ENCODE measurements at regions not wholly inside any gene's neighbourhood (a gene's known extent, or its start where the extent isn't known, plus 50 kb on each side); places are given as distances from the start of the nearest gene placed in this dataset.

DNA sequence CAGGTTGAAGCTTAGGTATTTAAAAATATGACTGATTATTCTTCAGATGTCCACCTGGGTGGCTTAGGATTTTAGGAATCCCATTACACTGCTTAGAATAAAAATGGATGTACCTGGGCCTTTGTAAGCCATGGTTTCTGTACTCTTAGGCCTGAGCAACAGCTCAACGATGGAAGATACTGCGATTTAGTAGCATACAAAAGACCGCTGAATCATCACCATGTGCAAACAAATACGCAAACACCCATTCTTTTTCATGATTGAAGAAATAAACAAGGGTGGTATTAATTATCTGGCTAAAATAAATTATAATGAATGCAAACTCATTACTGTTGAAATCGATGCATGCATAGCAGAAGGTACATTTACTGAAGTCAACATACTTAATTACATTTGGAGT lies 188.9 kb downstream of the ZNF330 start:
- Histone ChIP-seq H4K20me1 (replicated peaks; ENCODE audit: control insufficient read depth, insufficient read depth, low read length) (no peaks in the 10 kb centered on the region), H3K36me3 (ENCODE audit: control insufficient read depth, insufficient read depth, low read length) (no peaks in the 10 kb centered on the region), H3K9ac (ENCODE audit: insufficient read depth in 1 of 2, low read depth in 2 of 2, low read length in 2 of 2) (no peak overlapping the region), H3K9me3 (replicated peaks; ENCODE audit: control insufficient read depth, insufficient read depth, low read depth, low read length) (no peaks in the 10 kb centered on the region), H3K27ac (ENCODE audit: extremely low read depth, low read depth, low read length) (no peak overlapping the region), H2AFZ (ENCODE audit: low read depth, low read length) (no peak overlapping the region), H3K79me2 (ENCODE audit: control insufficient read depth, insufficient read depth, low read length) (no peaks in the 10 kb centered on the region), H3K4me3 (no peak overlapping the region), H3K4me1 (replicated peaks in 1 of 2; ENCODE audit: control insufficient read depth in 2 of 2, insufficient read depth in 2 of 2, low read length in 2 of 2) (no peaks in the 10 kb centered on the region), H3K9me1 (ENCODE audit: control insufficient read depth, insufficient read depth, low read length) (no peaks in the 10 kb centered on the region), H3K4me2 (ENCODE audit: insufficient read depth, low read length) (no peak overlapping the region), H3K27me3 (ENCODE audit: control insufficient read depth in 2 of 2, insufficient read depth in 2 of 2, low read length in 2 of 2) (no peaks in the 10 kb centered on the region)
- intact Hi-C loops (cut with micrococcal nuclease) (no loop called here), in situ Hi-C loops (cut with MboI) (no loop called here)
- ATAC-seq = no peak
- DNase-seq (ENCODE audit: extremely low read depth in 1 of 4, low spot score in 3 of 4) = no peak
- FAIRE-seq = no peak
- ChIA-PET CTCF (ENCODE audit: low intra/inter-chr PET ratio) (no interaction called here), POLR2A (no interaction called here)
- WGBS (ENCODE audit: insufficient coverage, low coverage, missing lambda C conversion rate) = 6% methylated on average over 5 of the region's 5 CpGs
- no TSS peak for BruUV-seq (replicated peaks)
- no peak for TF ChIP-seq CXXC5 (CRISPR knock-in tag; IDR thresholded peaks at IDR 0.05)
- no peak for TF ChIP-seq MYC (IDR thresholded peaks at IDR 0.05; ENCODE audit: low read depth, low read length)
- TF ChIP-seq MYC (CRISPR knock-in tag; IDR thresholded peaks at IDR 0.05; ENCODE audit: borderline replicate concordance, low read depth) = no peak
- no peak for TF ChIP-seq NUFIP1 (IDR thresholded peaks at IDR 0.05; ENCODE audit: partially characterized antibody)
- no peak for TF ChIP-seq NCOA4 (IDR thresholded peaks at IDR 0.05; ENCODE audit: partially characterized antibody)
- no peak for TF ChIP-seq ZNF324 (CRISPR knock-in tag; IDR thresholded peaks at IDR 0.05)
- TF ChIP-seq UBTF (IDR thresholded peaks at IDR 0.05; ENCODE audit: borderline replicate concordance in 1 of 2, low read depth in 2 of 2, low read length in 2 of 2) = no peak
- TF ChIP-seq ZNF57 (CRISPR knock-in tag; IDR thresholded peaks at IDR 0.05) = no peak
- TF ChIP-seq PPARD (CRISPR knock-in tag; IDR thresholded peaks at IDR 0.05) = no peak
- no peak for TF ChIP-seq NR2C1 (IDR thresholded peaks at IDR 0.05)
- no peak for TF ChIP-seq NR2C1 (tag; IDR thresholded peaks at IDR 0.05)
- TF ChIP-seq, protein P1, sequence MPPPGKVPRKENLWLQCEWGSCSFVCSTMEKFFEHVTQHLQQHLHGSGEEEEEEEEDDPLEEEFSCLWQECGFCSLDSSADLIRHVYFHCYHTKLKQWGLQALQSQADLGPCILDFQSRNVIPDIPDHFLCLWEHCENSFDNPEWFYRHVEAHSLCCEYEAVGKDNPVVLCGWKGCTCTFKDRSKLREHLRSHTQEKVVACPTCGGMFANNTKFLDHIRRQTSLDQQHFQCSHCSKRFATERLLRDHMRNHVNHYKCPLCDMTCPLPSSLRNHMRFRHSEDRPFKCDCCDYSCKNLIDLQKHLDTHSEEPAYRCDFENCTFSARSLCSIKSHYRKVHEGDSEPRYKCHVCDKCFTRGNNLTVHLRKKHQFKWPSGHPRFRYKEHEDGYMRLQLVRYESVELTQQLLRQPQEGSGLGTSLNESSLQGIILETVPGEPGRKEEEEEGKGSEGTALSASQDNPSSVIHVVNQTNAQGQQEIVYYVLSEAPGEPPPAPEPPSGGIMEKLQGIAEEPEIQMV (tag; conservative IDR thresholded peaks at IDR 0.05; ENCODE audit: low read depth) = no peak
- TF ChIP-seq CTCFL (IDR thresholded peaks at IDR 0.05; ENCODE audit: borderline replicate concordance, insufficient read depth, low read depth, low read length, poor library complexity, severe bottlenecking) = no peak
- no peak for TF ChIP-seq CHCHD3 (CRISPR knock-in tag; IDR thresholded peaks at IDR 0.05)
- TF ChIP-seq, protein P2, sequence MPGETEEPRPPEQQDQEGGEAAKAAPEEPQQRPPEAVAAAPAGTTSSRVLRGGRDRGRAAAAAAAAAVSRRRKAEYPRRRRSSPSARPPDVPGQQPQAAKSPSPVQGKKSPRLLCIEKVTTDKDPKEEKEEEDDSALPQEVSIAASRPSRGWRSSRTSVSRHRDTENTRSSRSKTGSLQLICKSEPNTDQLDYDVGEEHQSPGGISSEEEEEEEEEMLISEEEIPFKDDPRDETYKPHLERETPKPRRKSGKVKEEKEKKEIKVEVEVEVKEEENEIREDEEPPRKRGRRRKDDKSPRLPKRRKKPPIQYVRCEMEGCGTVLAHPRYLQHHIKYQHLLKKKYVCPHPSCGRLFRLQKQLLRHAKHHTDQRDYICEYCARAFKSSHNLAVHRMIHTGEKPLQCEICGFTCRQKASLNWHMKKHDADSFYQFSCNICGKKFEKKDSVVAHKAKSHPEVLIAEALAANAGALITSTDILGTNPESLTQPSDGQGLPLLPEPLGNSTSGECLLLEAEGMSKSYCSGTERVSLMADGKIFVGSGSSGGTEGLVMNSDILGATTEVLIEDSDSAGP (CRISPR knock-in tag; IDR thresholded peaks at IDR 0.05) = no peak
- TF ChIP-seq, protein P3, sequence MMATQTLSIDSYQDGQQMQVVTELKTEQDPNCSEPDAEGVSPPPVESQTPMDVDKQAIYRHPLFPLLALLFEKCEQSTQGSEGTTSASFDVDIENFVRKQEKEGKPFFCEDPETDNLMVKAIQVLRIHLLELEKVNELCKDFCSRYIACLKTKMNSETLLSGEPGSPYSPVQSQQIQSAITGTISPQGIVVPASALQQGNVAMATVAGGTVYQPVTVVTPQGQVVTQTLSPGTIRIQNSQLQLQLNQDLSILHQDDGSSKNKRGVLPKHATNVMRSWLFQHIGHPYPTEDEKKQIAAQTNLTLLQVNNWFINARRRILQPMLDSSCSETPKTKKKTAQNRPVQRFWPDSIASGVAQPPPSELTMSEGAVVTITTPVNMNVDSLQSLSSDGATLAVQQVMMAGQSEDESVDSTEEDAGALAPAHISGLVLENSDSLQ (IDR thresholded peaks at IDR 0.05) = no peak
